Transverse colon (tissue), 4 donors: ENCODE measurements at regions not wholly inside any gene's neighbourhood (a gene's known extent, or its start where the extent isn't known, plus 50 kb on each side); places are given as distances from the start of the nearest gene placed in this dataset.

Source experiments
- DNase-seq: peaks from one replicate; pipeline ENCODE4 v3.0.0-alpha.2; 2019
- H3K27ac ChIP-seq, 4 donors: fragments of 200-600 bp; sonication (generic); 2 replicates each; pipeline ENCODE4 v1.5.1; 2016 to 2018; ENCODE audit warnings: inconsistent platforms in 4 of 4
- H3K27me3 ChIP-seq: fragments of 200-600 bp; sonication (generic); 2 replicates; pipeline ENCODE4 v1.5.1; 2017; ENCODE audit warnings: inconsistent platforms
- H3K36me3 ChIP-seq, 4 donors: fragments of 200-600 bp; sonication (generic); 2 replicates each; pipeline ENCODE4 v1.5.1; 2017 to 2019; ENCODE audit warnings: inconsistent platforms in 4 of 4
- H3K4me1 ChIP-seq, 4 donors: fragments of 200-600 bp; sonication (generic); 2 replicates each; pipeline ENCODE4 v1.5.1; 2017 to 2020; ENCODE audit warnings: inconsistent platforms in 4 of 4
- H3K4me3 ChIP-seq, 4 donors: fragments of 200-600 bp; sonication (generic); 1 replicate in 1 of 4; 2 replicates in 3 of 4; pipeline versions ENCODE4 v1.5.1 to v1.6.1; 2017 to 2019; ENCODE audit warnings: inconsistent platforms in 4 of 4
- H3K9me3 ChIP-seq, 2 donors: fragments of 200-600 bp; sonication (generic); 2 replicates each; pipeline ENCODE4 v1.5.1; 2017 to 2019; ENCODE audit warnings: inconsistent platforms in 2 of 2
- EP300 ChIP-seq: sonication (generic); formaldehyde crosslinking; IDR thresholded peaks from one replicate; pipeline ENCODE4 v1.6.1; 2017; ENCODE audit warnings: antibody characterized with exemption, low read depth
- POLR2A ChIP-seq: fragments of 450-650 bp; IDR thresholded peaks from one replicate; pipeline ENCODE4 v1.6.1; 2016; ENCODE audit warnings: antibody characterized with exemption, mild to moderate bottlenecking, moderate library complexity
- POLR2AphosphoS5 ChIP-seq, 3 donors: sonication (generic); formaldehyde crosslinking; IDR thresholded peaks; one replicate each; pipeline ENCODE4 v1.6.1; 2016; ENCODE audit warnings: antibody characterized with exemption in 3 of 3
- WGBS, 2 donors: methylation state at CpG; one replicate each; pipeline ENCODE4 v1.1.5; 2018; ENCODE audit warnings: low coverage in 1 of 2; 5-methylcytosine and 5-hydroxymethylcytosine counted together
- in situ Hi-C, 4 donors: fragments of 200-750 bp; cut with MboI; loops; one replicate each; pipeline versions ENCODE4 v1.15.0 to v1.15.1; 2017; ENCODE audit warnings: low sequenced_read_pairs in 3 of 4, low pct_ligation_motif_present in 1 of 4, low pct_unique_long_range_greater_than_20kb in 1 of 4
- intact Hi-C: fragments of 100-400 bp; cut with DNase I; formaldehyde crosslinking; loops from one replicate; pipeline ENCODE4 v1.15.1; 2023; ENCODE audit warnings: low total_unique reads
- TF ChIP-seq, protein P1 (sequence below), 5 experiments: fragments of 200-600 bp in 3 of 5; fragments of 450-650 bp in 2 of 5; sonication (generic) in 3 of 5; IDR thresholded peaks; 1 replicate in 2 of 5; 2 replicates in 3 of 5; pipeline ENCODE4 v1.5.1; 2016 to 2017; ENCODE audit warnings: antibody characterized with exemption in 5 of 5, inconsistent platforms in 3 of 5, mild to moderate bottlenecking in 2 of 5, moderate library complexity in 1 of 5

DNA sequence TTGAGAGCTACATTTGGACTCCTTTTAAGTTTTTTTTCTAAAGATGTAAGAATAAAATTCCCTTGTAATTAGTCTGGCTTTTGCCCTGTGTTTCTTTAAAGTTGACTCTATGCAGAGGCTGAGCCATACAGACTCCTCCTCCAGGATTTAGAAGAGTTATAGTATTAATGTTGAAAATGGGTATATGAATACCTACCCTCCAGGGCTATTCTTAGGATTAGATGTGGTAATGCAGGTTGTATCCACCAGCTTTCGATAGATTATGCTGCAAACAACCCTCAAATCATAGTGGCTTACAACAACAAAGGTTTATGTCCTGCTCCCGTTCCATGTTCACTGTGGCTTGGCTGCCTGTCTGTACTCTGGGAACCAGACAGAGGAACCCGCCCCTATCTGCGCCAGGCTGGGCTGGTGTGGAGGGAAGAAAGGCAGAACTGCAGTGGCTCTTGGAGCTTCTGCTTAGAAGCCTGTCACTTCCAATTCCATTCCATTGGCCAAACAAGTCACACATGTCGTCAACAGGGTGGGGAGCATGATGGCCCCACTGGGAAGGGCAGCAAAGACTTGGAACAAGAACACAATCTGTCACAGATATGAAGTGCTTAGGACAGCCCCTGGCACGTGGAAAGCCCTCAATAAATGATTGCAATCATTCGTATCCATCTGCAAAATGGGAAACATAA, 290.8 kb downstream of the FOXO1 start:
- no peak overlapping the region for H3K4me3 ChIP-seq
- intact Hi-C loops (no loop called here), in situ Hi-C loops (no loop called here)
- TF ChIP-seq POLR2A (no peak), EP300 (no peak), POLR2AphosphoS5 (IDR thresholded peaks at IDR 0.05) (no peak)
- TF ChIP-seq, protein P1, sequence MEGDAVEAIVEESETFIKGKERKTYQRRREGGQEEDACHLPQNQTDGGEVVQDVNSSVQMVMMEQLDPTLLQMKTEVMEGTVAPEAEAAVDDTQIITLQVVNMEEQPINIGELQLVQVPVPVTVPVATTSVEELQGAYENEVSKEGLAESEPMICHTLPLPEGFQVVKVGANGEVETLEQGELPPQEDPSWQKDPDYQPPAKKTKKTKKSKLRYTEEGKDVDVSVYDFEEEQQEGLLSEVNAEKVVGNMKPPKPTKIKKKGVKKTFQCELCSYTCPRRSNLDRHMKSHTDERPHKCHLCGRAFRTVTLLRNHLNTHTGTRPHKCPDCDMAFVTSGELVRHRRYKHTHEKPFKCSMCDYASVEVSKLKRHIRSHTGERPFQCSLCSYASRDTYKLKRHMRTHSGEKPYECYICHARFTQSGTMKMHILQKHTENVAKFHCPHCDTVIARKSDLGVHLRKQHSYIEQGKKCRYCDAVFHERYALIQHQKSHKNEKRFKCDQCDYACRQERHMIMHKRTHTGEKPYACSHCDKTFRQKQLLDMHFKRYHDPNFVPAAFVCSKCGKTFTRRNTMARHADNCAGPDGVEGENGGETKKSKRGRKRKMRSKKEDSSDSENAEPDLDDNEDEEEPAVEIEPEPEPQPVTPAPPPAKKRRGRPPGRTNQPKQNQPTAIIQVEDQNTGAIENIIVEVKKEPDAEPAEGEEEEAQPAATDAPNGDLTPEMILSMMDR (IDR thresholded peaks at IDR 0.05): no peak
- peaks cover 0 to 5% (median 0%) of the 10 kb centered on the region in 4 donors for H3K4me1 ChIP-seq
- no peaks in the 10 kb centered on the region for H3K27me3 ChIP-seq
- no peak overlapping the region for H3K27ac ChIP-seq
- H3K36me3 ChIP-seq: no peaks in the 10 kb centered on the region
- WGBS, 2 donors: 43 to 69% methylated on average over 4 to 7 of the region's 7 CpGs
- H3K9me3 ChIP-seq: no peaks in the 10 kb centered on the region
- no peak for DNase-seq

DNA sequence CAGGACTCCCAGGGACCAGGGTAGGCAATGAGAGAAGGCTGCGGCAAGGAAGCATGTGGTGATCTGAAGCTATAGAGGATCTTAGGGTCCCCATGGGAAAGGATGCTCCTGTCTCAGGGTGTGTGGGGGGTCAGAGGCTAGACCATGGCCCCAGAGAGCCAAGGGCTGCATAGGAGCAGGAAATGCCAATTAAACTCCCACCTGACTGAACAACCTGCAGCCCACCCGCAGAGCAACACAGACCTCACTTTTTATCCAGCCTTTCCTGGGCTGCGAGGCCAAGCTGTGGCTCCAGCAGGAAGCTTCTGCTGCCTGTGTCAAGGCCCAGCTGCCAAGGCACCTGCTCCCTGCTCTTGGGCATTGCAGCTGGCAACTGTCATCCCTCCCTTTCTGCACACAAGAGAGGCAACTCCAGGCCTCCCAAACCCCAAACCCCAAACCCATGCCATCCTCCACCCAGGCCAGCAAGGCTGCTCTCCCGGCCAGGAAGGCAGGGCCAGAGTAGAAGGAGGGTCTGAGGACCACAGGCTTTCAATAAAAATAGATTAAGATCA, 290.1 kb downstream of the FOXO1 start:
- no peak for TF ChIP-seq POLR2AphosphoS5 (IDR thresholded peaks at IDR 0.05)
- no peak for TF ChIP-seq POLR2A
- H3K4me3 ChIP-seq: no peak overlapping the region
- 84 to 100% methylated on average over 1 to 4 of the region's 4 CpGs for WGBS, 2 donors
- H3K27ac ChIP-seq: peak overlapping the region in 1 of 4 donors; percentile 30
- no peaks in the 10 kb centered on the region for H3K9me3 ChIP-seq
- no peaks in the 10 kb centered on the region for H3K27me3 ChIP-seq
- H3K4me1 ChIP-seq: peaks cover 0 to 5% (median 0%) of the 10 kb centered on the region in 4 donors
- H3K36me3 ChIP-seq: no peaks in the 10 kb centered on the region
- intact Hi-C loops: no loop called here
- in situ Hi-C loops: no loop called here
- DNase-seq: no peak

DNA sequence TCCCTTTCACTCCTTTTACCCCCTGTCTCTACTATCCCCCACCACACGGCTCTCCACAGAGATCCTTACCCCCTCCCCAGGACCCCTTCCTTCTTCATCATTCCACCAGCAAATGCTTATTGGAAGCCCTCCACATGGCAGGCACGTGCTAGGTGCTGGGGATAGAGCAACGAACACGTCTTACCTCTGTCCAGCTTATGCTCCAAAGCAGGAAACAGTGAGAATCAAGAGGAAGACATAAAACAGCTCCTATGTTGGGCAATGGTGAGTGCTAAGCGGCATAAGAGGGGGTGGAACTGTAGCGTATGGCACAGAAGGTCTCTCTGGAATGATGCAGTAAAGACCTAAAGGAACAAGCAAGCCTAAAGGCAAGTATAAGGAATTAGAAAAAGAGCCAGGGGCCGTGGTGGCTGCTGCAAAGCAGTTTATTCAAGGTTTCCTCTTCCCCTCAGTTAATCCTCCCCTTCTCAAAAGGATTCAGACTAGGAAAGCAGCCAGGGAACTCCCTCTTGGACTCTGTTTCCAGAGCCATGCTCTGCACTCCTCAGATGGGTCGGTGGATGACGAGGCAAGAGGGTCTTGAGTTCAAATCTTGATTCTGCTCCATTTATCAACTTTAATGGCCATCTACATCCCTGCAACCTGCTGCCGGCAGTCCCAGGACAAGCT, 289.4 kb downstream of the FOXO1 start:
- TF ChIP-seq, protein P1 (IDR thresholded peaks at IDR 0.05): no peak
- TF ChIP-seq POLR2AphosphoS5 (IDR thresholded peaks at IDR 0.05) (no peak), POLR2A (no peak), EP300 (no peak)
- Histone ChIP-seq H3K36me3 (no peaks in the 10 kb centered on the region), H3K4me1 (peaks cover 0 to 5% (median 0%) of the 10 kb centered on the region in 4 donors), H3K9me3 (no peaks in the 10 kb centered on the region), H3K27ac (peak overlapping the region in 1 of 4 donors; percentile 30), H3K4me3 (no peak overlapping the region), H3K27me3 (no peaks in the 10 kb centered on the region)
- no peak for DNase-seq
- 53 to 63% methylated on average over 6 to 10 of the region's 10 CpGs for WGBS, 2 donors
- in situ Hi-C loops: no loop called here
- intact Hi-C loops: no loop called here

DNA sequence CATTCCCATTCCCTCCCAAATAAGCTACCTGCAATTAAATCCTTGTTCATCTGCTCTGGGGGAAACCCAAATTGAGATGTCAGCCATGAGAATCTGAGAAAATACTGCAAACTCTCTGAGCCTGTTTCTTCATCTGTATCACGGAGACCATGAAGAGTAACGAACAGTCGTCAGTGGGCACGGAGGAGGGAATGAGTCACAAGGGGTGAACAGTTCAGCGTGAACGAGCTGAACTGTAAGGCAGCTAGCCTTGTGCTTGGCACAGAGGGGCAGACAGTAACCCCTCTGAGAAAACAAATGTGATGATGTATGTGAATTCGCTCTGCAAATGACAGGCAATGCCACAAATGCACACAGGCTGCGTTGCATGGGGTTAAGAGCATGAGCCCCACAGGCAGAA, 288.7 kb downstream of the FOXO1 start:
- 76 to 81% methylated on average over 3 to 8 of the region's 8 CpGs for WGBS, 2 donors
- no peaks in the 10 kb centered on the region for H3K9me3 ChIP-seq
- intact Hi-C loops (no loop called here), in situ Hi-C loops (no loop called here)
- peak in 2 of 3 donors; percentile 31 to 38 for TF ChIP-seq POLR2AphosphoS5 (IDR thresholded peaks at IDR 0.05)
- TF ChIP-seq, protein P1 (IDR thresholded peaks at IDR 0.05): no peak
- H3K4me3 ChIP-seq: no peak overlapping the region
- DNase-seq: no peak
- no peak overlapping the region for H3K27ac ChIP-seq
- no peaks in the 10 kb centered on the region for H3K36me3 ChIP-seq
- H3K27me3 ChIP-seq: no peaks in the 10 kb centered on the region
- H3K4me1 ChIP-seq: peaks cover 0 to 5% (median 0%) of the 10 kb centered on the region in 4 donors
